ENCODE measurements at regions not wholly inside any gene's neighbourhood (a gene's known extent, or its start where the extent isn't known, plus 50 kb on each side); places are given as distances from the start of the nearest gene placed in this dataset.
"Not testable (repeated sequence)": the region's sequence is repeated elsewhere in the genome, so short reads cannot be mapped to it uniquely, and the experiment has no call there.

DNA sequence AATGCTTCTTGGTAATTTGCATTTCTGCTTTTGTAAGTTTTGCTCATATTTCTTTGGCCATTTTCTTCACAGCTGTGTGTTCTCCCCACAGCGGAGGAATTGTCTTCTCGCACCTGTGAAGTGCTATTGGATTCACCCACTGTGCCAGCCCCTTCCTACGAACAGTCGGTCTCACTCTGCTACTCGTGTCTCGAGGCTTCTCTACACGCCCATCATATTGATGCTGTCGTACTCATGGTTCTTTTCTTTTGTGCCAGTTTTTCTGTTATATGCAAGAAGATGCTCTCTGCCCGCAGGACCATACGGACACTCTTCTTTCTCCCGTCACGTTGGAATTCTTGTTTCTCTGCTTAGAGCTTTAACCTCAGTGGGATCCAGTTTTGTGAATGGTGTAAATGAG lies 200.3 kb downstream of the DLL1 start:
- no peak for DNase-seq (ENCODE audit: low read depth)
- TF ChIP-seq, protein P1, sequence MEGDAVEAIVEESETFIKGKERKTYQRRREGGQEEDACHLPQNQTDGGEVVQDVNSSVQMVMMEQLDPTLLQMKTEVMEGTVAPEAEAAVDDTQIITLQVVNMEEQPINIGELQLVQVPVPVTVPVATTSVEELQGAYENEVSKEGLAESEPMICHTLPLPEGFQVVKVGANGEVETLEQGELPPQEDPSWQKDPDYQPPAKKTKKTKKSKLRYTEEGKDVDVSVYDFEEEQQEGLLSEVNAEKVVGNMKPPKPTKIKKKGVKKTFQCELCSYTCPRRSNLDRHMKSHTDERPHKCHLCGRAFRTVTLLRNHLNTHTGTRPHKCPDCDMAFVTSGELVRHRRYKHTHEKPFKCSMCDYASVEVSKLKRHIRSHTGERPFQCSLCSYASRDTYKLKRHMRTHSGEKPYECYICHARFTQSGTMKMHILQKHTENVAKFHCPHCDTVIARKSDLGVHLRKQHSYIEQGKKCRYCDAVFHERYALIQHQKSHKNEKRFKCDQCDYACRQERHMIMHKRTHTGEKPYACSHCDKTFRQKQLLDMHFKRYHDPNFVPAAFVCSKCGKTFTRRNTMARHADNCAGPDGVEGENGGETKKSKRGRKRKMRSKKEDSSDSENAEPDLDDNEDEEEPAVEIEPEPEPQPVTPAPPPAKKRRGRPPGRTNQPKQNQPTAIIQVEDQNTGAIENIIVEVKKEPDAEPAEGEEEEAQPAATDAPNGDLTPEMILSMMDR (conservative IDR thresholded peaks at IDR 0.05; ENCODE audit: low read depth, low read length), result no peak
- no peak overlapping the region for H3K4me3 ChIP-seq (ENCODE audit: low read length)

DNA sequence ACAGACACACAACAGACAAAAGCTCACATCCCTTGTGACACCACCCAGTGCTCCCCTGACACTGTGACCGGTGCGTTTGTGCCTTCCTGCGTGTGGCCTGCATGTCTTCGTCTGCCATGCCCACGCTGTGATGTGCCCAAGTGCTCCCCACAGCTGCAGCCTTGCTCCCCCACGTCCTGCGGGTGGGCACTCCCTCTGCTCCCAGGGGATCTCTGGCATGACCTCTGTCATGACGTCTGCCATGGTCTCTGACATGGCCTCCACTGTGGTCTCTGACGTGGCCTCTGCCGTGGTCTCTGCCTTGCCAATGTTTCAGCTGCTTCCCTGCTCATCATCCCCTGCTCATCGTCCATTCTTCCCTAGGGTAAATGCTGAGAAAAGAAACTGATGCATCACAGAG lies 200.9 kb downstream of the DLL1 start:
- no peak for DNase-seq (ENCODE audit: low read depth)
- H3K4me3 ChIP-seq (ENCODE audit: low read length), result no peak overlapping the region
- TF ChIP-seq, protein P1 (conservative IDR thresholded peaks at IDR 0.05; ENCODE audit: low read depth, low read length), result no peak

DNA sequence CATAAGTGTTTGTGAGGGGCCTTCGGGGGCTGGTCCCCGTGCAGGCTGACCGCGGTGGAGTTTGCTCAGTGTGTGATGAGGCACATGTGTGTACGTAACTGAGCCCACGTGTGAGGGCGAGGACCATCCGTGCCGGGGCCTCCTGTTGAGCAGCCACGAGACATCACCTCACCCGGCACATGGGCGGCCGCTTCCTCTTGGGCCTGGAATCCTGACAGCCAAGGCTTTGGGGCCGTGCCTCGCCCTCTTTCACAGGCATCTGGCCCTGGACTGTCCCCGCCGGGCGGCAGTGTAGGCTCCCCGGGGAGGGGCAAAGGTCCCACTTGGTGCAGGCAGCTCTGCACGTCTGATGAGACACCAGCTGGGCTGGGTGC lies 202.3 kb downstream of the DLL1 start:
- no peak for DNase-seq (ENCODE audit: low read depth)
- no peak overlapping the region for H3K4me3 ChIP-seq (ENCODE audit: low read length)
- TF ChIP-seq, protein P1 (conservative IDR thresholded peaks at IDR 0.05; ENCODE audit: low read depth, low read length), result no peak

DNA sequence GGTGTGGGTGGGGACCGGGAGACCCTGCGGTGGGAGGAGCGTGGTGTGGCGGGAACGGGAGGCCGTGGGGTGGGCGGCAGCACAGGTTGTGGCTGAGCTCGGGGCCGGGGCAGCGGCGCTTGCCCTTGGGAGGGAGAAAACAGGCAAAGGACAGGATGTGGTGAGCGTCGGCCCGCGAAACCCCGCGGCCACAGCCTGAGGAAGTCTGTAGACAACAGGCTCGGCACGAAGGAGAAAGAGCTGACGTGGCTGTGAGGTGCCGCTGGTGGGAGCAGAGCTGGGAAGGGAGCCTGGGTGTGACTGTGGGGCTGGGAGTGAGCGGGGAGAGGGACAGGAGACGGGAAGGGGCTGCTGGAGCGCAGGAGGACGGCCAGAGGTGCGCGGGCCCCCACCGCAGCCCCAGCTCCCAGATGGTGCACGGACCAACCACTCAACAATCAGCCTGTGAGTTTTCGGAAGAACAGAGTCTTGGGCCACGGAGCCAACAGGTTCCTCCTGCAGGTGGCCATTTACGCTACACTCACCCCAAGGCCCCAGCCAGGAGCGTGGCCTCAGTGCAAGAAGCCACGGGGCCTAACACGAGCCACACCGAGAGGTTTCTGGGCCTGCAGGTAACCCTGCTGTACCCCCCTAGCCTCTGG lies 202.8 kb downstream of the DLL1 start:
- TF ChIP-seq, protein P1 (conservative IDR thresholded peaks at IDR 0.05; ENCODE audit: low read depth, low read length), result no peak
- no peak overlapping the region for H3K4me3 ChIP-seq (ENCODE audit: low read length)
- DNase-seq (ENCODE audit: low read depth), result no peak

DNA sequence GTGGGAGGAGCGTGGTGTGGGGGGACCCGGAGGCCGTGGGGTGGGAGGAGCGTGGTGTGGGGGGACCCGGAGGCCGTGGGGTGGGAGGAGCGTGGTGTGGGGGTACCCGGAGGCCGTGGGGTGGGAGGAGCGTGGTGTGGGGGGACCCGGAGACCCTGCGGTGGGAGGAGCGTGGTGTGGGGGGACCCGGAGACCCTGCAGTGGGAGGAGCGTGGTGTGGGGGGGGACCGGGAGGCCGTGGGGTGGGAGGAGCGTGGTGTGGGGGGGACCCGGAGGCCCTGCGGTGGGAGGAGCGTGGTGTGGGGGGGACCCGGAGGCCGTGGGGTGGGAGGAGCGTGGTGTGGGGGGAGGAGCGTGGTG lies 203.5 kb downstream of the DLL1 start:
- DNase-seq (ENCODE audit: low read depth); H3K4me3 ChIP-seq (ENCODE audit: low read length): not testable (repeated sequence)

DNA sequence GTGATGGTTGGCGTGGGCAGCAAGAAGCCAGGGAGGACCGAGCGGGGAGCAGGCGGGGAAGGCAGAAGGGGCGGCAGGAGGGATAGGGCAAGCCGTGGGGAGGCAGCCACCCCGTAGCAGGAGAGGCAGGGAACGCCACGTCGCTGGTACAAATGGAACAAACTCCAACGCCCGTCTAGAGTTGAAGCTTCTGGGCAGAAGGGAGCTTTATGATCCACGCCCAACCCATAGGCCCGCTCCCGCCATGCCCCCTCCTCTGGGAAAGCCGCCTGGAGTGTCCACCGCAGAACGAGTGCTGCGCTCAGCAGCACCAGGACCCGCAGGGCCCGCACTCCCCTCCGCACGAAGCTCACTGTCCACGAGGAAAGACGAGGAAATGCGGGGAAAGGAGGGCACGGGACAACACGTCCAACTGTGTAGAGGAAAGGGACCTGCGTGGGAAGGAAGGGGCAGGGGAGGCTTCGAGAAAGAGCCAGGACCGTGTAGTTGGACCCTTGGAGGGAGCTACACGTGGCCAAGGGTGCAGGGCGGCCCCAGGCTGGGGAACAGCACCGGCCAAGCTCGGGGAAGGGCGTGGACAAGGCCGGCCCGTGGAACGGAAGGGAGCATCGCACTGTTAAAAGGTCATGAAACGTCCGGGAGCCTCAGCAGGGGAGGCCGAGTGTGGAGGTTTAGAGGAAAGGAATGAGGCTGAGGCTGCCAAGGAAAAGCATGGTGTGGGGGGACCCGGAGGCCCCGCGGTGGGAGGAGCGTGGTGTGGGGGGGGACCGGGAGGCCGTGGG lies 204.0 kb downstream of the DLL1 start:
- TF ChIP-seq, protein P1 (conservative IDR thresholded peaks at IDR 0.05; ENCODE audit: low read depth, low read length), result no peak
- DNase-seq (ENCODE audit: low read depth), result no peak
- no peak overlapping the region for H3K4me3 ChIP-seq (ENCODE audit: low read length)

DNA sequence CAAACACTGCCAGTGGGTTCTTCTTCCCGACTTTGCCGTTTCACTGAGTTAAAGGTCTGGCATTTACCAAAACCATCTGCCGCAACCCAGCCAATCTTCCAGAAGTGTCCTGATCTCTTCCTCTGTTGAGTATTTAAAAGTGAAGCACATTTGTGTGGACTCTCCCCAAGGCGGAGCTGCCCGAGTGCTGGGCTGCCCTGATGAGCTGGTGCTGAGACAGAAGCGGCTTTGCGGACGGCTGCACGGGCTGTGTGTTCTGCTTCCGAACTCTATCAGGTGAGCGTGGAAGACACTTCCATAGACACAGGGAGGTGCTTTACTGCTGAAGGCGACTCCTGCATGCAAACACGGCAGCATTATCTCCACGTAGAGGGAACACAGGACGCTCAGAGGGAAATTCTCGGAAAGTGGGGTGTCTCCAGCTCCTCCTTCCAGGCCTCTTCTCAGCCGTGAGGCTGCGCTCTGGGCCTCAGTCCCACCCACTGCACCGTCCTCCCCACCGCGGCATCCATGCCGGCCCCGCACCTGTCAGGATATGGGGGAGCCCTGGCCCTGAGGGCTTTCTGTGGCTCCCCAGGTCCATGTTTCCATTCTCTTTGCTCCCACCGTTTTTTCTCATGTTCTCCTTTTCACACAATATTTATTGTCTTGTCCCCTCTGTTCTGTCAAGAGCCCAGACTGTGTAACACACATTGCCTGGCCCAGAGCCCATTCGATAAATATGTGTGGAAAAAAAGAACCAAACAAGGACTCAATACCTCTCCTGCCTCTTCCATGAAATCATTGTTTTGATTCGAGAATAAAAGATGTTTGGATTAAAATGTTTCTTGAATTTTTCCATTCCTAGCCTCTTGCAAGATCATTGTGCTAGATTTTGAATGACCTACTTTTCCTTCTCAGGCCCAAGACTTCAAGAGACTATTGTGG lies 205.1 kb downstream of the DLL1 start:
- TF ChIP-seq, protein P1 (conservative IDR thresholded peaks at IDR 0.05; ENCODE audit: low read depth, low read length), result no peak
- no peak for DNase-seq (ENCODE audit: low read depth)
- H3K4me3 ChIP-seq (ENCODE audit: low read length), result no peak overlapping the region

Data from retinal pigment epithelial cell (primary cell).